Liver (tissue), 2 donors: ENCODE measurements at regions not wholly inside any gene's neighbourhood (a gene's known extent, or its start where the extent isn't known, plus 50 kb on each side); places are given as distances from the start of the nearest gene placed in this dataset.

ENCODE experiments used
- SP1 ChIP-seq: IDR thresholded peaks from 2 replicates; pipeline ENCODE4 v1.6.1; 2018; ENCODE audit warnings: antibody characterized with exemption, mild to moderate bottlenecking
- TF ChIP-seq, protein P1 (sequence below): IDR thresholded peaks from 2 replicates; pipeline ENCODE4 v1.6.1; 2016; ENCODE audit warnings: antibody characterized with exemption
- donor health status: healthy.

DNA sequence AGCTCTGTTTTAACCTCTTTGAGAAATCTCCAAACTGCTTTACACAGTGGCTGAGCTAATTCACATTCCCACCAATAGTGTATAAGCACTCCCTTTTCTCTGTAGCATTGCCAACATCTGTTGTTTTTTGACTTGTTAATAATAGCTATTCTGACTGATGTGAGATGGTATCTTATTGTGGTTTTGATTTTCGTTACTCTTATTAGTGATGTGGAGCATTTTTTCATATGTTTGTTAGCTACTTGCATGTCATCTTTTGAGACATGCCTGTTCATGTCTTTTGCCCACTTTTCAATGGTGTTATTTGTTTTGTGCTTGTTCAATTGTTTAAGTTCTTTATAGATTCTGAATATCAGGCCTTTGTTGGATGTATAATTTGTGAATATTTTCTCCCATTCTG is 225.2 kb upstream of the TRPC7 start:
- TF ChIP-seq, protein P1, sequence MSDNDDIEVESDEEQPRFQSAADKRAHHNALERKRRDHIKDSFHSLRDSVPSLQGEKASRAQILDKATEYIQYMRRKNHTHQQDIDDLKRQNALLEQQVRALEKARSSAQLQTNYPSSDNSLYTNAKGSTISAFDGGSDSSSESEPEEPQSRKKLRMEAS: no peak
- no peak for TF ChIP-seq SP1
